SKM-1 treated with dmso at 0.1 percent for 144 hours (cell line): ENCODE measurements at regions not wholly inside any gene's neighbourhood (a gene's known extent, or its start where the extent isn't known, plus 50 kb on each side); places are given as distances from the start of the nearest gene placed in this dataset.

Experiments
- DNase-seq: peaks from one replicate; lab custom pipeline; 2025; ENCODE audit not compliant: unreplicated experiment; lab: John Stamatoyannopoulos, UW

DNA sequence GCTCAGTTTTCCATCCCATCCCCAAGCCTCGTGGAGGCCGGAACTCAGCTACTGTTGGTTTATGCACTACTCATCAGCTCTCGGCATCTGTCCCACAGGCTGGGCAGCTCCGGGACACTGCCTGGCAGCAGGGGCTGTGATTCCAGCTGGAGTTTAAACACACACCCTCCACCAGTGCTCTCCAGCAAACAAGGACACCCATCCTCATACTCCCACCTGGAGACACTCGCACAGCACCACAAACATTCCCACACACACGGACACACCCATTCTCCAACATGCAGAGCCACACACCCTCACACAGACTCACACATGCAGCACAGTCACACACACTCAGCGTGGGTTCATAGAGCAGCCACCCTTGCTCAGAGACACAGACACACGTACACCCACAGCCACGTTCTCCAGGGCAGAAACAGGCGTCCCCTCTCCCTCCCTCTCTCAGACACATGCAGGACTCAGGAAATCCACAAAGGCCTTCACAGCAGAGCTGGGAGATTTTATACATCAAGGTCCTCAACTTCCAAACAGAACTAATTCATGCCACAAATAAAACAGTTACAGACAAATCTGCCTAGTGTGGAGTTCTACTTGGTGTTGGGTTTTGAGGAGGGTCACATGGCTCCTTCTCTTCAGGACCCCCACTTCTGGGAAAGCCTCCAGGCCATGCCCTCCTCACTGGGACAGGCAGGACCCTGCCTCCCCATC is 785.4 kb downstream of the UQCRFS1 start:
- no peak for DNase-seq

- DNase-seq: no peak
These were observed 786.2 kb downstream of the UQCRFS1 start for GRCh38 chr19:28426730-28427225.

- no peak for DNase-seq
These were observed 786.7 kb downstream of the UQCRFS1 start for GRCh38 chr19:28426110-28426729.

DNA sequence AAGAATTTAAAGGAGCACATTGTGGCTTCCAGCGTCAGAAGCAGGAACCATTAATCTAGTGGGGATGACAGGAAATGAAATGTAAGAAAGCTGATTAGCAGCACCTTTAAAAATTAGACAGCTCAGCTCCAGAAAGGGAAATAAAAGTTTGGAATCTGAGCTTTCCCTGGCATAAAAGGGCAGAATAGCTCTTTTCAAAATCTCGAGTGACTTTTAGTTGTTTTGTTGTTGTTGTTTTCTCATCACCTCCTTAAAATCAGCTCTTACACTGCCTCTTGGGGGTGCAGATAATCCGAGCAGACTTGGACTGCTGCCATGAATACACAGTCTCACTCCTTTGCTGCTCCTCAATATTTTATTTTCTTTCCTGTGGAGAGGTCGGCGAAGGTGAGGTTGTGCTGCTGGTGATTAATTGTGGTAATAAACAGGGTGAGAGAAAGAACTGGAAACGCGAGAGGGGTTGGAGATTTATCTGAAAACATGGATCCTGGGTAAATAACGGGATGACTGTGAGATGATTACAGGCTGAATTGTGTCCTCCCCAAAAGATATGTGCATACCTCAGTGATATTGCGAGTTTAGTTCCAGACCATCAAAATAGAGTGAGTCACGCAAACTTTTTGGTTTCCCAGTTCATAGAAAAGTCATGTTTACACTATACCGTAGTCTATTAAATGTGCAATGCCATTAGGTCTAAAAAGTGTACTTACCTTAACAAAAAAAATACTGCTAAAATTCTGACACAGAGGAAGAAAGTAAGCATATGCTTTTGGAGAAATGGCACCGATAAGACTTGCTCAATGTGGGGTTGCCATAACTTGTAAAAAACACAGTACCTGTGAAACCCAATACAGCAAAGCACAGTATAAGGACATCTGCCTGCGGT is 787.7 kb downstream of the UQCRFS1 start:
- no peak for DNase-seq

GRCh38 chr19:28424662-28425045 is 788.3 kb downstream of the UQCRFS1 start:
- no peak for DNase-seq

GRCh38 chr19:28424077-28424476 is 788.9 kb downstream of the UQCRFS1 start:
- DNase-seq: no peak

DNA sequence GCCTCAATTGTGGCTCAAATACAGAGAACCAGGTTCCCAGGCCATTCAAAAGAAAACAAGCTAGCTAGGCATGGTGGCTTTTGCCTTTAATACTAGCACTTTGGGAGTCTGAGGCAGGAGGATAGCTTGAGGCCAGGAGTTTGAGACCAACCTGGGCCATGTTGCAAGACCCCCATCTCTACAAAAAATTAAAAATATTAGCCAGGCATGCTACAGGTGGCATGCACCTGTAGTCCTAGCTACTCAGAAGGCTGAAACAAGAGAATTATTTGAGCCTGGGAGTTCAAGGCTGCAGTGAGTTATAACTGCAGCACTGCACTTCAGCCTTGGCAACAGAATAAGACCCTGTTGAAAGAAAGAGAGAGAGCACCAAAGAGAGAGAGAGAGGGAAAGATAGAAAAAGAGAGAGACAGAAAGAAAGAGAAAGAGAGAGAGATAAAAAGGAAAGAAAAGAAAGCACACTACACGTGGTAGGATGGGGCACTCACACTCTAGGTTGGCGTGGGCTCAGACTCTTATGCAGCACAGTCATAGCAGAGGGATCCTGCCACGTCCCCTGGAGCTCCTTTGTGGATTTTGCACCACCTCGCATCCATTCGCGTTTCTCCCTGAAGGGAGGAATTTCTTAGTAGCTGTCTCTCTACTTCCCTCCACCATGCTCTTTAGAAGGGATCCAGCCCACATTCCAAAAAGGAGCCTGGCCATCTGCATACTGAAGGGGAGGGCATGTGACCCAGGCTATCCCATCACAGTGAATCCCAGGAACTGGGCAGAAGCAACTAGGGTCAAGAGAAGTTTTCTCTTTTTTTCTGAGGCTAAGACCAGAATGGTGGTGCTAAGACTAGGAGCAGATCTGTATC is 789.9 kb downstream of the UQCRFS1 start:
- no peak for DNase-seq

DNA sequence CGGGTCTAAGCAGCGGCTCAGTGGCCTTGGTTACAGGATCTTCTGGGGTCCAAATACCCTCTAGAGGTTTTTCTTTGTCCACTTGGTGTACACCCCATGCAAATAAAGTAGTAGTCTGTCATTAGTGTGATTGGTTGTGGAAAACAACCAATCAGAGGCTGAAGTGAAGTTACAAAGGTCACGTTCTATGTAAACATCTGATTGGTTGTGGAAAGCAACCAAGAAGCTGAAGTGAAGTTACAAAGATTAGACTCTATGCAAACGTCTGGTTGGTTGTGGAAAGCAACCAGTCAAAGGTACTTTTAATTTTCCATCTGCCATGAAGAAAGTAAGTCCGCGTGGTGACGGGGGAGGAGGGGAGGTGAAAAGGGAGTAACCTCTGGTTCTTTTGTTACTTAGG is 790.9 kb downstream of the UQCRFS1 start:
- DNase-seq: no peak

GRCh38 chr19:28420811-28421550 is 792.0 kb downstream of the UQCRFS1 start:
- DNase-seq: no peak

GRCh38 chr19:28419312-28419711 is 793.6 kb downstream of the UQCRFS1 start:
- no peak for DNase-seq

- no peak for DNase-seq
These were observed 795.6 kb downstream of the UQCRFS1 start for GRCh38 chr19:28417361-28417760.

DNA sequence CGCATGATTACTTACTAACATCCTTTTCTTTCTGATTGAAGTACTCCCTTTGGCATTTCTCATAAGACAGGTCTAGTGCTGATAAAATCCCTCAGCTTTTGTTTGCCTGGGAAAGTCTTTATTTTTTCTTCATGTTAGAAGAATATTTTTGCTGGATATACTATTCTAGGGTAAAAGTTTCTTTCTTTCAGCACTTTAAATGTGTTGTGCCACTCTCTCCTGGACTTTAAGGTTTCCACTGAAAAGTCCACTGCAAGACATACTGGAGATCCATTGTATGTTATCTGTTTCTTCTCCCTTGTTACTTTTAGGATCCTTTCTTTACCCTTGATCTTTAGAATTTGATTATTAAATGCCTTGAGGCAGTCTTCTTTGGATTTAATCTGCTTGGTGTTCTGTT is 796.7 kb downstream of the UQCRFS1 start:
- DNase-seq: no peak

- DNase-seq: no peak
These were observed 798.2 kb downstream of the UQCRFS1 start for GRCh38 chr19:28414748-28415147.

GRCh38 chr19:28409859-28410258 is 803.1 kb downstream of the UQCRFS1 start:
- DNase-seq: no peak

DNA sequence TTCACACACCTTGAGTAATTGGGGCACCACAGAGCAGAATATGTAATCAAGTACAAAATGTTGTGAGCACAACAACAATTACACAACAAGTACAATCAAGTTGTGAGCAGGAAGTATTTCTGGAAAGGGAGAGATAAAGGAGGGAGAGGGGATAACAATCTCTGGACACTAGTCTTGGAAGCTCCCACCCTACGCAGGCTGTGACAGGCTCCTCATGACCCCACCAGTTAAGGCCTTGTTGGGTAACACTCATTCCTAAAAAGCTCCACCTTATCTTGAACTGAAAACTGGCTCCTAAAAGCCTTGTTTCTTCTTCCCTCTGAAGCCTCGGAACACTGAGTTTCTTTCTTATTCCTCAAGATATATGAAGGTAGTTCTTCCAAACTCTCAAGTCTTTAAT is 806.0 kb downstream of the UQCRFS1 start:
- DNase-seq: no peak

- no peak for DNase-seq
These were observed 807.6 kb downstream of the UQCRFS1 start for GRCh38 chr19:28405346-28405742.

DNA sequence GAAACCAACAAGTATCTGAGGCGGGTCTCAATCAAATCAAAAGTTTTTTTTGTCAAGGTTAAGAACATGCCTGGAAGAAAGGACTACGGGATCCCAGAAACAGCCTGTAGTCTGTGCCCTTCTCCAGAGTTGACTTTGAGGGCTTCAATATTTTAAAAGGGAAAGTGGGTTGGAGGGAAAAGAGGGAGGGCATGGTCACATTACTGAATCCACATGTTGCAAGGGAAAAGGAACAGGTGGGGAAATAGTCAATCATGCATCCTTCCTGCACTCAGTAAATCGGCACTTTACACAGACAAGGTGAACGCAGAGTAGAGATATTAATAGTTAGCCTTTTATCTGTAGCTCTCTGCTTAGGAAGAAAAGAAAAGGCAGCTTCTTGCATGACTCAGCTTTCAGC is 808.5 kb downstream of the UQCRFS1 start:
- no peak for DNase-seq

DNA sequence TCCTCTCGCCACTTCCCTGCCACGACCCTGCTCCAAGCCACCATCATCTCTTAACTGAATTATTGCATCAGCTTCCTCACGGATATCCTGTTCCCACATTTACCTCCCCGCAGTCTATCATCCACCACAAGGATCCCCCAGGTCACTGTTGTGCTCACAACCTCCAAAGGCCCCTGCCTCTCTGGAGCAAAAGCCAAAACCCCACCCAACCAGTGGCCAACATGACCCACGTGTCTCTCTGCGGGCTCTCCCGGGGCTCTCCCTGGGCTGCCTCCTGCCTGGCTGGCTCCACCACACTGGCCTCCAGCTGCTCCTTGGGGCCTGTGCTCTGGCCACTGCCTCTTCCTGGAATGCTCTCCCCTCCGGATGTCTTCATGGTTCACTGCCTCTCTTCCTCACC is 809.3 kb downstream of the UQCRFS1 start:
- DNase-seq: no peak

GRCh38 chr19:28402701-28403290 is 810.2 kb downstream of the UQCRFS1 start:
- DNase-seq: no peak
